ENCODE measurements at regions not wholly inside any gene's neighbourhood (a gene's known extent, or its start where the extent isn't known, plus 50 kb on each side); places are given as distances from the start of the nearest gene placed in this dataset.

DNA sequence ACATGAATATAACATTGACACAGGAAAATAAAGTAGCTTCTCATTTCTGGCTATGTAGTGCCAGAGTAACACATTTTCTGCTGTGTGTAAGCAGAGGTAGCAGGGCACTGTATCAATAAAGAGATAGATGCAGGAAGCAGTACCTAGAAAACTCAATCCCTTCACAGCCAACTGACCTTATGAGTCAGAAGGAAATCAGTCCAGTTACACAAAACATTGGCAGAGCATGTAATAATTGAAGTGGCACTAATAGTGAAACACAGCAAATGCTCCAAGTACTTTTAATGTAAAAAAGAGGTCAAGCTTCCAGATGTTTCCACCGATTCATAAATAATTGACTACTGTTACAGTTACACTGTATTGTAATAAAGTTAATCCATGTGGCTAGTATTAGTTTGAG, 706.6 kb downstream of the EFNA5 start:
- Histone ChIP-seq H3K4me1 (ENCODE audit: insufficient read depth, low read length) (peaks cover 3% of the 10 kb centered on the region; the same call in 1 of the 2 replicates), H2BK5ac (ENCODE audit: insufficient read length, low read length) (no peak overlapping the region), H3K9me3 (ENCODE audit: control insufficient read depth, low read depth, low read length) (no peaks in the 10 kb centered on the region), H4K5ac (ENCODE audit: insufficient read length, low read depth, low read length) (no peak overlapping the region), H2AK5ac (ENCODE audit: insufficient read length, low read length) (no peak overlapping the region), H4K20me1 (ENCODE audit: control insufficient read depth, insufficient read depth, insufficient read length) (no peaks in the 10 kb centered on the region), H2BK20ac (ENCODE audit: low read depth, low read length, poor library complexity, severe bottlenecking) (no peak overlapping the region), H2BK15ac (ENCODE audit: low read depth, low read length) (no peak overlapping the region), H3K23me2 (ENCODE audit: insufficient read length, low read depth, low read length, poor library complexity, severe bottlenecking) (no peaks in the 10 kb centered on the region), H4K8ac (replicated peaks; ENCODE audit: insufficient read length, low read depth, low read length) (no peak overlapping the region), H3T11ph (ENCODE audit: low read length) (no peak overlapping the region), H3K4ac (ENCODE audit: low read depth, low read length) (no peak overlapping the region), H3K23ac (ENCODE audit: insufficient read length, low read depth, low read length) (no peak overlapping the region), H4K91ac (ENCODE audit: insufficient read length, low read depth, low read length) (no peak overlapping the region), H3K27ac (ENCODE audit: insufficient read length, low read depth, low read length) (no peak overlapping the region), H2BK12ac (ENCODE audit: insufficient read length, low read depth, low read length) (no peak overlapping the region), H3K56ac (ENCODE audit: insufficient read length, low read depth, low read length) (no peak overlapping the region), H2BK120ac (ENCODE audit: low read depth, low read length, poor library complexity, severe bottlenecking) (no peak overlapping the region), H3K79me1 (ENCODE audit: insufficient read depth, low read depth, low read length, poor library complexity, severe bottlenecking) (no peaks in the 10 kb centered on the region), H3K9ac (ENCODE audit: extremely low read depth, insufficient read length, low read length) (no peak overlapping the region), H2AFZ (ENCODE audit: low read length) (no peak overlapping the region), H3K27me3 (ENCODE audit: insufficient read depth, low read length) (no peaks in the 10 kb centered on the region), H3K14ac (ENCODE audit: insufficient read depth, low read length) (no peak overlapping the region), H3K79me2 (ENCODE audit: insufficient read depth, low read length) (no peaks in the 10 kb centered on the region), H3K4me2 (ENCODE audit: insufficient read depth, insufficient read length, low read length) (no peak overlapping the region), H3K18ac (ENCODE audit: insufficient read length, low read depth, low read length) (no peak overlapping the region)
- Mint-ChIP-seq H3K27ac (no peak overlapping the region), H3K4me3 (no peak overlapping the region), H3K9me3 (peaks cover 2 to 3% of the 10 kb centered on the region in 2 experiments; a peak in 3 of 5 replicates), H3K36me3 (ENCODE audit: insufficient read depth in 1 of 3, low read depth in 3 of 3) (peaks cover 13 to 25% (median 16%) of the 10 kb centered on the region in 3 experiments; a peak in 6 of 7 replicates), H3K27me3 (ENCODE audit: low read depth) (no peaks in the 10 kb centered on the region), H3K4me1 (peaks cover 3 to 6% of the 10 kb centered on the region in 2 experiments; a peak in 3 of 4 replicates)
- no CpG with 5 or more reads among the region's 1 CpG for WGBS (ENCODE audit: extremely low coverage, insufficient read length, low lambda C conversion rate)
- TF ChIP-seq, protein P1, sequence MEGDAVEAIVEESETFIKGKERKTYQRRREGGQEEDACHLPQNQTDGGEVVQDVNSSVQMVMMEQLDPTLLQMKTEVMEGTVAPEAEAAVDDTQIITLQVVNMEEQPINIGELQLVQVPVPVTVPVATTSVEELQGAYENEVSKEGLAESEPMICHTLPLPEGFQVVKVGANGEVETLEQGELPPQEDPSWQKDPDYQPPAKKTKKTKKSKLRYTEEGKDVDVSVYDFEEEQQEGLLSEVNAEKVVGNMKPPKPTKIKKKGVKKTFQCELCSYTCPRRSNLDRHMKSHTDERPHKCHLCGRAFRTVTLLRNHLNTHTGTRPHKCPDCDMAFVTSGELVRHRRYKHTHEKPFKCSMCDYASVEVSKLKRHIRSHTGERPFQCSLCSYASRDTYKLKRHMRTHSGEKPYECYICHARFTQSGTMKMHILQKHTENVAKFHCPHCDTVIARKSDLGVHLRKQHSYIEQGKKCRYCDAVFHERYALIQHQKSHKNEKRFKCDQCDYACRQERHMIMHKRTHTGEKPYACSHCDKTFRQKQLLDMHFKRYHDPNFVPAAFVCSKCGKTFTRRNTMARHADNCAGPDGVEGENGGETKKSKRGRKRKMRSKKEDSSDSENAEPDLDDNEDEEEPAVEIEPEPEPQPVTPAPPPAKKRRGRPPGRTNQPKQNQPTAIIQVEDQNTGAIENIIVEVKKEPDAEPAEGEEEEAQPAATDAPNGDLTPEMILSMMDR (conservative IDR thresholded peaks at IDR 0.05): no peak
- DNase-seq: no peak
